Progenitor cell of endocrine pancreas (in vitro differentiated cells): ENCODE measurements at regions not wholly inside any gene's neighbourhood (a gene's known extent, or its start where the extent isn't known, plus 50 kb on each side); places are given as distances from the start of the nearest gene placed in this dataset.

Source experiments
- DNase-seq: peaks from one replicate; pipeline ENCODE4 v3.0.0; 2021; ENCODE audit warnings: low spot score; ENCODE audit not compliant: unreplicated experiment
- H3K27ac Mint-ChIP-seq: 2 replicates; pipeline ENCODE4 v1.8.0; 2021; ENCODE audit warnings: mild to moderate bottlenecking, moderate library complexity, mixed read lengths
- H3K27me3 Mint-ChIP-seq: 2 replicates; pipeline ENCODE4 v1.8.0; 2021; ENCODE audit warnings: mixed read lengths
- H3K36me3 Mint-ChIP-seq: 2 replicates; pipeline ENCODE4 v1.8.0; 2022; ENCODE audit warnings: mixed read lengths; ENCODE audit not compliant: insufficient read depth
- H3K4me1 Mint-ChIP-seq: 2 replicates; pipeline ENCODE4 v1.8.0; 2021; ENCODE audit warnings: low read depth, mixed read lengths
- H3K4me3 Mint-ChIP-seq: 2 replicates; pipeline ENCODE4 v1.8.0; 2021; ENCODE audit warnings: low read depth, mild to moderate bottlenecking, moderate library complexity, mixed read lengths
- H3K9me3 Mint-ChIP-seq: 2 replicates; pipeline ENCODE4 v1.8.0; 2021; ENCODE audit warnings: low read depth, mixed read lengths
- CTCF ChIP-seq: fragments of 200-600 bp; sonication (generic); IDR thresholded peaks from one replicate; pipeline ENCODE4 v1.5.0; 2021; ENCODE audit warnings: antibody characterized with exemption, mild to moderate bottlenecking; ENCODE audit not compliant: unreplicated experiment

- no peak overlapping the region for H3K4me3 Mint-ChIP-seq
- H3K4me1 Mint-ChIP-seq: no peaks in the 10 kb centered on the region
- no peak overlapping the region for H3K27ac Mint-ChIP-seq
- no peak for TF ChIP-seq CTCF
- H3K36me3 Mint-ChIP-seq: peaks cover 29% of the 10 kb centered on the region
- H3K27me3 Mint-ChIP-seq: no peaks in the 10 kb centered on the region
- DNase-seq: no peak
- no peaks in the 10 kb centered on the region for H3K9me3 Mint-ChIP-seq
Observed at GRCh38 chr21:28877318-28877884, 115.3 kb downstream of the LTN1 start.

- no peak for TF ChIP-seq CTCF
- H3K9me3 Mint-ChIP-seq: no peaks in the 10 kb centered on the region
- no peaks in the 10 kb centered on the region for H3K4me1 Mint-ChIP-seq
- H3K27me3 Mint-ChIP-seq: no peaks in the 10 kb centered on the region
- H3K4me3 Mint-ChIP-seq: no peak overlapping the region
- DNase-seq: no peak
- H3K27ac Mint-ChIP-seq: no peak overlapping the region
- peaks cover 30% of the 10 kb centered on the region for H3K36me3 Mint-ChIP-seq
Observed at GRCh38 chr21:28875078-28875477, 117.6 kb downstream of the LTN1 start.

GRCh38 chr21:28872218-28872617 lies 120.5 kb downstream of the LTN1 start:
- no peak for TF ChIP-seq CTCF
- no peak overlapping the region for H3K27ac Mint-ChIP-seq
- no peaks in the 10 kb centered on the region for H3K9me3 Mint-ChIP-seq
- H3K4me1 Mint-ChIP-seq: peaks cover 4% of the 10 kb centered on the region
- no peak overlapping the region for H3K4me3 Mint-ChIP-seq
- no peaks in the 10 kb centered on the region for H3K27me3 Mint-ChIP-seq
- no peak for DNase-seq
- H3K36me3 Mint-ChIP-seq: peaks cover 26% of the 10 kb centered on the region

- peaks cover 24% of the 10 kb centered on the region for H3K36me3 Mint-ChIP-seq
- no peaks in the 10 kb centered on the region for H3K9me3 Mint-ChIP-seq
- H3K27ac Mint-ChIP-seq: no peak overlapping the region
- H3K4me1 Mint-ChIP-seq: peaks cover 4% of the 10 kb centered on the region
- H3K27me3 Mint-ChIP-seq: no peaks in the 10 kb centered on the region
- H3K4me3 Mint-ChIP-seq: no peak overlapping the region
- TF ChIP-seq CTCF: no peak
- no peak for DNase-seq
Observed at GRCh38 chr21:28871388-28872010, 121.2 kb downstream of the LTN1 start.

GRCh38 chr21:28867401-28867800 lies 125.3 kb downstream of the LTN1 start:
- no peak overlapping the region for H3K4me3 Mint-ChIP-seq
- H3K27ac Mint-ChIP-seq: no peak overlapping the region
- H3K4me1 Mint-ChIP-seq: peaks cover 4% of the 10 kb centered on the region
- no peak for TF ChIP-seq CTCF
- H3K36me3 Mint-ChIP-seq: peaks cover 15% of the 10 kb centered on the region
- H3K9me3 Mint-ChIP-seq: no peaks in the 10 kb centered on the region
- no peaks in the 10 kb centered on the region for H3K27me3 Mint-ChIP-seq
- DNase-seq: no peak
